ENCODE measurements at regions not wholly inside any gene's neighbourhood (a gene's known extent, or its start where the extent isn't known, plus 50 kb on each side); places are given as distances from the start of the nearest gene placed in this dataset.

DNA sequence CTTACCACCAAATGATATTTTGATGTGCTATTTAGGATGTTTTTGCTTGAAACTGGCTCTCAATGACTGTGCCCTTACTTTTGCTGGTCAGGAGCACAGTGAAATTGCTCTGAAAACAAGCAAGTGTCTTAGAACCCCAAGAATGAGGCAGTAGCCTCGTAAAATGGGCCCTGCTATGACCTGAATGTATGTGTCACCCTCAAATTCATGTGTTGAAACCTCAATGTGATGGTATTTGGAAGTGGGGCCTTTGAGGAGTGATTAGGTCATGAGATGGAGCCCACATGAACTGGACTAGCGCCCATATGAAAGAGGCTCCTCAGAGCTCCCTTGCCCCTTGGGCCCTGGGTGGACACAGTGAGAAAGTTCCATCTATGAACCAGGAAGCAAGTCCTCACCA, 155.2 kb downstream of the ZIC5 start:
- Histone ChIP-seq H3K9me3 (no peaks in the 10 kb centered on the region), H3K4me3 (no peak overlapping the region), H3K27me3 (no peaks in the 10 kb centered on the region), H3K27ac (no peak overlapping the region), H3K4me1 (no peaks in the 10 kb centered on the region), H3K36me3 (no peaks in the 10 kb centered on the region)
- intact Hi-C loops (cut with DNase I): no loop called here
- DNase-seq (ENCODE audit: low spot score in 2 of 2): no peak
- no peak for TF ChIP-seq CTCF (IDR thresholded peaks at IDR 0.05)

- no peak for TF ChIP-seq CTCF (IDR thresholded peaks at IDR 0.05)
- no peaks in the 10 kb centered on the region for H3K36me3 ChIP-seq
- intact Hi-C loops (cut with DNase I): no loop called here
- H3K9me3 ChIP-seq: no peaks in the 10 kb centered on the region
- no peaks in the 10 kb centered on the region for H3K27me3 ChIP-seq
- H3K4me1 ChIP-seq: no peaks in the 10 kb centered on the region
- H3K4me3 ChIP-seq: no peak overlapping the region
- DNase-seq (ENCODE audit: low spot score in 2 of 2): no peak
- H3K27ac ChIP-seq: no peak overlapping the region
Observed at GRCh38 chr13:99813336-99814095, 158.1 kb downstream of the ZIC5 start.

- no peak overlapping the region for H3K27ac ChIP-seq
- no peak for TF ChIP-seq CTCF (IDR thresholded peaks at IDR 0.05)
- H3K4me3 ChIP-seq: no peak overlapping the region
- no peaks in the 10 kb centered on the region for H3K27me3 ChIP-seq
- no peaks in the 10 kb centered on the region for H3K36me3 ChIP-seq
- no peaks in the 10 kb centered on the region for H3K9me3 ChIP-seq
- DNase-seq (ENCODE audit: low spot score in 2 of 2): no peak
- intact Hi-C loops (cut with DNase I): no loop called here
- H3K4me1 ChIP-seq: no peaks in the 10 kb centered on the region
Observed at GRCh38 chr13:99812625-99813024, 158.9 kb downstream of the ZIC5 start.

DNA sequence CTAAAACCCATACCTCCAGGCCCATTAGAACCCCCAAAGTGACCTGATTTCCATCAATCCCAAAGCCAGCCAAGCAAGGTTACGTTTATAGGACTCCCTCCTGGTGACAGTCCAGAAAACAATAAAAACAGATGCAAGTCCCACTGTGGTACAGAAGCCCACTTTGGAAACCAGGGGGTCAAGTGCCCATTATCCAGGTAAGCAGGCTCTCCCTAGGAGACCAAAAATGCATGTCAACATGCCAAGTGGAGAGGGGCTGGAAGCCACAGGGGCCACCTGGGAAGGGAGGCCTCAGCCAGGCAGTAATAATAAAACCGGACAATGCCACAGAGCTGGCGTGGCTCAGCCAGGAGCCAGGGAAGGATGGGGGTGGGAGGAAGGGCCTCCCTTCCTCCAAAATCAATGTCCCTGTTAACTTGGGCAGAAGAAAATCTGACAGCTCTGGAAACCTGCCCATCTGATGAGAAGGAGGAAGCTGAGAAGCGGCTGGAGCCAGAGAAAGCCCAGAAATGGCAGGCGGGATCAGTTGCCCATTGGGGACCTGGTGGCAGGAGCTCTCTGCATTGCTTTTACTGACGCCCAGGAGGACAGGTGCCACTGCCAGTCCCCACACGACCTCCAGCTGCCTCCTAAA, 160.4 kb downstream of the ZIC5 start:
- Histone ChIP-seq H3K27me3 (no peaks in the 10 kb centered on the region), H3K4me1 (no peaks in the 10 kb centered on the region), H3K4me3 (no peak overlapping the region), H3K36me3 (no peaks in the 10 kb centered on the region), H3K9me3 (no peaks in the 10 kb centered on the region), H3K27ac (no peak overlapping the region)
- TF ChIP-seq CTCF (IDR thresholded peaks at IDR 0.05): no peak
- no peak for DNase-seq (ENCODE audit: low spot score in 2 of 2)
- intact Hi-C loops (cut with DNase I): no loop called here

DNA sequence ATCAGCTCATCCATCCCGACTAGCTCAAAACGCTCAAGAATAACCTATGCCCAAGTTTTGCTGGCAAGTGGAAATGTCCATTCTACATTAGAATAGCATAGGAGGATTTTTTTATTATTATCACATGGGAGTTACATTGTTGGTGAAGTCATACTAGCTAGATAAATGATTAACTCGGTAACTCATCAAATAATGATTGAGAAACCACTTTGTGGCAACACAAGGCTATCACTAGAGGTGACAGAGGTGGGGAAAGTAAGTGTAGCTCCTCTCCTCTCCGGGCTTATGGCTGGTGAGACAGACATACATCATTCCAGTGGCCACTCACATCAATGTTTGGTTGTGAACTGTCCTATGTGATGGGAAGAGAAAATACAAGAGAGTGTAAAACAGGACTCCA, 161.6 kb downstream of the ZIC5 start:
- H3K9me3 ChIP-seq: no peaks in the 10 kb centered on the region
- H3K27me3 ChIP-seq: no peaks in the 10 kb centered on the region
- no peak overlapping the region for H3K27ac ChIP-seq
- no peak for DNase-seq (ENCODE audit: low spot score in 2 of 2)
- no peak for TF ChIP-seq CTCF (IDR thresholded peaks at IDR 0.05)
- H3K36me3 ChIP-seq: no peaks in the 10 kb centered on the region
- intact Hi-C loops (cut with DNase I): no loop called here
- no peaks in the 10 kb centered on the region for H3K4me1 ChIP-seq
- no peak overlapping the region for H3K4me3 ChIP-seq
